Fibroblast of lung (primary cell): ENCODE measurements at regions not wholly inside any gene's neighbourhood (a gene's known extent, or its start where the extent isn't known, plus 50 kb on each side); places are given as distances from the start of the nearest gene placed in this dataset.

Experiments used
- EZH2 ChIP-seq: IDR thresholded peaks from 2 replicates; pipeline ENCODE4 v1.5.1; 2012; ENCODE audit warnings: low read length, control low read depth, mild to moderate bottlenecking; ENCODE audit errors: missing control alignments
- TF ChIP-seq, protein P1 (sequence below), 2 donors: IDR thresholded peaks in 1 of 2; conservative IDR thresholded peaks in 1 of 2; 1 replicate in 1 of 2; 2 replicates in 1 of 2; pipeline ENCODE4 v1.5.1; 2011 to 2012; ENCODE audit warnings: low read length in 2 of 2, control low read depth in 1 of 2, inconsistent platforms in 1 of 2, low read depth in 1 of 2, mild to moderate bottlenecking in 1 of 2

DNA sequence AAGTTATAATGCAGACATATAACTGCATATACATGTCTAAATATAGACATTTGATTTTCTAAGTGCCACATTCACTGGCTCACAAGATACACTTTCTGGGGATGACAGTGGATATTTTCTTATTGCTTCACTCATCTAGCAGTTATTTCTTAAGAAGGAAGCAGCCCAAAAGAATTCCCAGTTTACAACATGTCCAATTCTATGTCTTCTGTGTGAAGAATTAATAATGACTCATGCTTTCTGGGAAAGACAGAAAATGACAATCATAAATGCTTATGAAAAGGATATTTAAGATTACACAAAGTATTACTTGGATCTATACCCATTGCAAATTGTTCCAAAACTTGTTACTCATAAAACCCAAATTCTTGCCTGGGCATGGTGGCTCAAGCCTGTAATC, 543.4 kb downstream of the SUCLA2 start:
- TF ChIP-seq, protein P1, sequence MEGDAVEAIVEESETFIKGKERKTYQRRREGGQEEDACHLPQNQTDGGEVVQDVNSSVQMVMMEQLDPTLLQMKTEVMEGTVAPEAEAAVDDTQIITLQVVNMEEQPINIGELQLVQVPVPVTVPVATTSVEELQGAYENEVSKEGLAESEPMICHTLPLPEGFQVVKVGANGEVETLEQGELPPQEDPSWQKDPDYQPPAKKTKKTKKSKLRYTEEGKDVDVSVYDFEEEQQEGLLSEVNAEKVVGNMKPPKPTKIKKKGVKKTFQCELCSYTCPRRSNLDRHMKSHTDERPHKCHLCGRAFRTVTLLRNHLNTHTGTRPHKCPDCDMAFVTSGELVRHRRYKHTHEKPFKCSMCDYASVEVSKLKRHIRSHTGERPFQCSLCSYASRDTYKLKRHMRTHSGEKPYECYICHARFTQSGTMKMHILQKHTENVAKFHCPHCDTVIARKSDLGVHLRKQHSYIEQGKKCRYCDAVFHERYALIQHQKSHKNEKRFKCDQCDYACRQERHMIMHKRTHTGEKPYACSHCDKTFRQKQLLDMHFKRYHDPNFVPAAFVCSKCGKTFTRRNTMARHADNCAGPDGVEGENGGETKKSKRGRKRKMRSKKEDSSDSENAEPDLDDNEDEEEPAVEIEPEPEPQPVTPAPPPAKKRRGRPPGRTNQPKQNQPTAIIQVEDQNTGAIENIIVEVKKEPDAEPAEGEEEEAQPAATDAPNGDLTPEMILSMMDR (conservative IDR thresholded peaks at IDR 0.05 in 1 of 2, IDR thresholded peaks at IDR 0.05 in 1 of 2; ENCODE audit: low read depth in 1 of 2, low read length in 2 of 2), result no peak
- TF ChIP-seq EZH2, result no peak
